GM12865 (cell line): ENCODE measurements at regions not wholly inside any gene's neighbourhood (a gene's known extent, or its start where the extent isn't known, plus 50 kb on each side); places are given as distances from the start of the nearest gene placed in this dataset.

Source experiments
- DNase-seq: peaks from one replicate; pipeline ENCODE4 v3.0.0; 2010; ENCODE audit warnings: low read depth
- H3K4me3 ChIP-seq: 2 replicates; pipeline ENCODE4 v1.5.1; 2011; ENCODE audit warnings: mild to moderate bottlenecking, low read depth, low read length, control low read depth
- CTCF ChIP-seq: IDR thresholded peaks from 2 replicates; pipeline ENCODE4 v1.5.1; 2011; ENCODE audit warnings: low read length, control low read depth, low read depth, inconsistent platforms; ENCODE audit not compliant: insufficient read depth; ENCODE audit errors: missing control alignments

DNA sequence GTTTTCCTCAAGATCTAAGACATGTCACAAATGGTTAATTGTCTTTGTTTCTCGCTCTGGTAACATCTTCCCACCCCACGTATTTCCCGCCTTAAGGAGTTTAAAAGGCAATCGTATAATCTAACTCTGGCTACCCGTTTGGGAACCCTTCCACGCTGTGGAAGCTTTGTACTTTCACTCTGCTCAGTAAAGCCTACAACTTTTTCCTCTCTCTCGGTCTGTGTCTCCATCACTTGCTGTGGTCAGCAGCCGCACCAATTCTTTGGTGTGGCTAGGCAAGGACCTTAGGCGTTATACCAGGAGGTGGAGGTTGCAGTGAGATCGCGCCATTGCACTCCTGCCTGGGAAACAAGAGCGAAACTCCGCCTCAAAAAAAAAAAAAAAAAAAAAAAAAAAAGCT, 1430.1 kb downstream of the LRRC4C start:
- TF ChIP-seq CTCF: no peak
- no peak overlapping the region for H3K4me3 ChIP-seq
- no peak for DNase-seq

DNA sequence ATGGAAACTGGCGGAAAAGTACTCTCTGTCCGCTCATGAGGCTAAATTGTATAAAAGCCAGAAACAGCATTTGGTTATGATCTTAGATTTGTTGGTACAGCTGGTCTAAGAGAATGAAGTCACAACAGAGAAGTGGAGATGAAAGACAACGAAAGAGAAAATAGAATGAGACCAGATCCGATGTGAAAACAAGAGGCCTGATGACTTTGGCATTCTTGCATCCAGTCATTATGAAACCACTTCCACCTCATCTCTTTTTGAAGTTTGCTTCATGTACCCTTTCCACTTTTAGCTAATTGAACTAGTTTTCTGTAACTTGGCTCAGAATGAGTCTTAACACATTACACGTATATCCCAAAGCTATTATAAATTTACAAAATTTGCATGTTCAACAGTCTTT, 1431.7 kb downstream of the LRRC4C start:
- DNase-seq: peak; percentile 31
- TF ChIP-seq CTCF: no peak
- no peak overlapping the region for H3K4me3 ChIP-seq

- no peak overlapping the region for H3K4me3 ChIP-seq
- TF ChIP-seq CTCF: no peak
- DNase-seq: no peak
These were observed 1435.7 kb downstream of the LRRC4C start for GRCh38 chr11:40023724-40024123.

- TF ChIP-seq CTCF: no peak
- H3K4me3 ChIP-seq: no peak overlapping the region
- DNase-seq: no peak
These were observed 1449.4 kb downstream of the LRRC4C start for GRCh38 chr11:40010011-40010410.

DNA sequence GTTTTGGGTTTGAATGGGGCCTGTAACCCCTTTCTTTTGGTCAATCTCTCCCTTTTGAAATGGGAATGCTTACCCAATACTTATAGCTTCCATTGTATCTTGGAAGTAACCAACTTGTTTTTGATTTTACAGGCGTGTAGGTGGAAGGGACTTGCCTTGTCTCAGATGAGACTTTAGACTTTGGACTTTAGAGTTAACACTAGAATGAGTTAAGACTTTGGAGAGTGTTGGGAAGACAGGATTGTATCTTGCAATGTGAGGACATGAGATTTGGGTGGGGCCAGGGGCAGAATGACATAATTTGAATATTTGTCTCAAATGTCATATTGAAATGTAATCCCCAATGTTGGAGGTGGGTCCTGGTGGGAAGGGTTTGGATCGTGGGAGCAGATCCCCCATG, 1466.9 kb downstream of the LRRC4C start:
- H3K4me3 ChIP-seq: no peak overlapping the region
- TF ChIP-seq CTCF: no peak
- no peak for DNase-seq

DNA sequence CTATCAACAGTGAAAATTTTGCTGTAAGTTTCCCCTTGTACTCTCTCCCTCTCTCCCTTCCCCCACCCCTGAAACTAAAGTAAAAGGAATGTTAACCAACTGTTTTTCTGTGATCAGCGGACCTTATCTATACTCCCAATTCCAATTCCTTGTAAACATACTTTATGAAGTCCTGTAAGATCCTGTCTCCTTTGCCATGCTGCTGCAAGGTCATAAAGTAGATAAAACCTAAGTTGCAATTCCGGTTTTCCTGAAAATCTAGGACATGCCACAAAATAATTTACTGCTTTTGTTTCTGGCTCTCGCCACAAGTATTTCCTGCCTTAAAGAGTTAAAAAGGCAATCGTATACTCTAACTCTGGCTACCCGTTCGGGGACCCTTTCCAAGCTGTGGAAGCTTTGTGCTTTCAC, 1469.0 kb downstream of the LRRC4C start:
- H3K4me3 ChIP-seq: no peak overlapping the region
- TF ChIP-seq CTCF: no peak
- DNase-seq: no peak

DNA sequence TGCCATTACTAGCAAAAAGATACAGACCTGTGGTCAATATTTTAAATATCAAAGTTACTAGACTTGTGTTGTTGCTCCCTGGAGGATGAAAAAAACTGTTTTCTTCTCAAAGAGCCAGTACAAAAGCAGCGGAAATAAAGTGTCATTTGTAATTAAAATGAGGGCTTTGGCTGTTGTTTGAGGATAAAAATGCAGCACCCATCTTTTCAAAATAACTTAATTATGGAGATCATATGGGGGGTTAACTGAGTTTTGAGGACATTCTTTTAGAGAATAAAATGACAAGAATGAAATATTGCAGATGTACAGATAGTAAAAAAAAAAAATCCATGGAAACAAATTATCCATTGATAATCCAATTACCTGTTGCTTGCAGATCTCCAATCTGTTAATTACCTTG, 1484.4 kb downstream of the LRRC4C start:
- H3K4me3 ChIP-seq: no peak overlapping the region
- DNase-seq: no peak
- TF ChIP-seq CTCF: no peak
